Neural crest cell (in vitro differentiated cells): ENCODE measurements at regions not wholly inside any gene's neighbourhood (a gene's known extent, or its start where the extent isn't known, plus 50 kb on each side); places are given as distances from the start of the nearest gene placed in this dataset.

Source experiments
- DNase-seq: peaks from one replicate; pipeline ENCODE4 v3.0.0; 2021; ENCODE audit warnings: low read depth, mixed read lengths, low spot score
- H3K27ac Mint-ChIP-seq: one replicate; pipeline ENCODE4 v1.8.0; 2021; ENCODE audit warnings: mild to moderate bottlenecking, mixed read lengths; ENCODE audit not compliant: unreplicated experiment
- H3K27me3 Mint-ChIP-seq: 2 replicates; pipeline ENCODE4 v1.8.0; 2021; ENCODE audit warnings: low read depth, mild to moderate bottlenecking, mixed read lengths
- H3K36me3 Mint-ChIP-seq: 2 replicates; pipeline ENCODE4 v1.8.0; 2021; ENCODE audit warnings: low read depth, mild to moderate bottlenecking, mixed read lengths
- H3K4me1 Mint-ChIP-seq: 2 replicates; pipeline ENCODE4 v1.8.0; 2021; ENCODE audit warnings: mixed read lengths
- H3K4me3 Mint-ChIP-seq: one replicate; pipeline ENCODE4 v1.8.0; 2021; ENCODE audit warnings: mild to moderate bottlenecking, mixed read lengths
- H3K9me3 Mint-ChIP-seq: 2 replicates; pipeline ENCODE4 v1.8.0; 2021; ENCODE audit warnings: mixed read lengths
- CTCF ChIP-seq: fragments of 200-600 bp; sonication (generic); conservative IDR thresholded peaks from 2 replicates; pipeline ENCODE4 v1.5.0; 2021; ENCODE audit warnings: antibody characterized with exemption, mild to moderate bottlenecking

GRCh38 chr6:100136590-100136989 is 142.6 kb upstream of the MCHR2 start:
- Mint-ChIP-seq H3K36me3 (no peaks in the 10 kb centered on the region), H3K27me3 (no peaks in the 10 kb centered on the region), H3K27ac (no peak overlapping the region), H3K9me3 (peaks cover 2% of the 10 kb centered on the region), H3K4me1 (no peaks in the 10 kb centered on the region), H3K4me3 (no peak overlapping the region)
- TF ChIP-seq CTCF: no peak
- no peak for DNase-seq

GRCh38 chr6:100135977-100136376 is 142.0 kb upstream of the MCHR2 start:
- no peak overlapping the region for H3K4me3 Mint-ChIP-seq
- no peaks in the 10 kb centered on the region for H3K27me3 Mint-ChIP-seq
- no peak overlapping the region for H3K27ac Mint-ChIP-seq
- no peaks in the 10 kb centered on the region for H3K4me1 Mint-ChIP-seq
- no peaks in the 10 kb centered on the region for H3K36me3 Mint-ChIP-seq
- no peak for DNase-seq
- TF ChIP-seq CTCF: no peak
- peaks cover 2% of the 10 kb centered on the region for H3K9me3 Mint-ChIP-seq

GRCh38 chr6:100134703-100135102 is 140.7 kb upstream of the MCHR2 start:
- peaks cover 2% of the 10 kb centered on the region for H3K9me3 Mint-ChIP-seq
- no peak overlapping the region for H3K4me3 Mint-ChIP-seq
- H3K27me3 Mint-ChIP-seq: no peaks in the 10 kb centered on the region
- DNase-seq: no peak
- no peaks in the 10 kb centered on the region for H3K36me3 Mint-ChIP-seq
- no peak for TF ChIP-seq CTCF
- no peaks in the 10 kb centered on the region for H3K4me1 Mint-ChIP-seq
- H3K27ac Mint-ChIP-seq: no peak overlapping the region

GRCh38 chr6:100134297-100134696 is 140.3 kb upstream of the MCHR2 start:
- Mint-ChIP-seq H3K36me3 (no peaks in the 10 kb centered on the region), H3K9me3 (peaks cover 2% of the 10 kb centered on the region), H3K27me3 (no peaks in the 10 kb centered on the region), H3K4me3 (no peak overlapping the region), H3K4me1 (no peaks in the 10 kb centered on the region), H3K27ac (no peak overlapping the region)
- no peak for DNase-seq
- no peak for TF ChIP-seq CTCF

GRCh38 chr6:100132005-100132404 is 138.0 kb upstream of the MCHR2 start:
- no peaks in the 10 kb centered on the region for H3K27me3 Mint-ChIP-seq
- peaks cover 2% of the 10 kb centered on the region for H3K9me3 Mint-ChIP-seq
- DNase-seq: no peak
- no peak overlapping the region for H3K27ac Mint-ChIP-seq
- no peak for TF ChIP-seq CTCF
- no peaks in the 10 kb centered on the region for H3K36me3 Mint-ChIP-seq
- H3K4me1 Mint-ChIP-seq: no peaks in the 10 kb centered on the region
- H3K4me3 Mint-ChIP-seq: no peak overlapping the region

GRCh38 chr6:100130630-100131029 is 136.6 kb upstream of the MCHR2 start:
- H3K9me3 Mint-ChIP-seq: peaks cover 2% of the 10 kb centered on the region
- H3K4me3 Mint-ChIP-seq: no peak overlapping the region
- no peak for DNase-seq
- H3K36me3 Mint-ChIP-seq: no peaks in the 10 kb centered on the region
- no peaks in the 10 kb centered on the region for H3K27me3 Mint-ChIP-seq
- no peak for TF ChIP-seq CTCF
- H3K27ac Mint-ChIP-seq: no peak overlapping the region
- H3K4me1 Mint-ChIP-seq: no peaks in the 10 kb centered on the region
